ENCODE measurements at regions not wholly inside any gene's neighbourhood (a gene's known extent, or its start where the extent isn't known, plus 50 kb on each side); places are given as distances from the start of the nearest gene placed in this dataset.
"Not testable (repeated sequence)": the region's sequence is repeated elsewhere in the genome, so short reads cannot be mapped to it uniquely, and the experiment has no call there.

- H3K9me3 Mint-ChIP-seq, result no peaks in the 10 kb centered on the region
- no peak for TF ChIP-seq CTCF (IDR thresholded peaks at IDR 0.05; ENCODE audit: unreplicated experiment in 3 of 3)
- no peaks in the 10 kb centered on the region for H3K36me3 Mint-ChIP-seq (ENCODE audit: low read depth)
- peaks cover 13% of the 10 kb centered on the region for H3K27me3 Mint-ChIP-seq (ENCODE audit: low read depth)
- H3K4me1 Mint-ChIP-seq, result no peaks in the 10 kb centered on the region
- no peak overlapping the region for H3K4me3 Mint-ChIP-seq
- H3K27ac Mint-ChIP-seq, result no peak overlapping the region
Observed at GRCh38 chr18:22067682-22068081, 101.7 kb upstream of the GATA6 start.

GRCh38 chr18:22068784-22069183 is 100.6 kb upstream of the GATA6 start:
- H3K4me1 Mint-ChIP-seq; H3K36me3 Mint-ChIP-seq (ENCODE audit: low read depth); H3K4me3 Mint-ChIP-seq; H3K9me3 Mint-ChIP-seq; H3K27ac Mint-ChIP-seq: not testable (repeated sequence)
- H3K27me3 Mint-ChIP-seq (ENCODE audit: low read depth), result peaks cover 13% of the 10 kb centered on the region

GRCh38 chr18:22069916-22070315 is 99.5 kb upstream of the GATA6 start:
- Mint-ChIP-seq H3K36me3 (ENCODE audit: low read depth) (no peaks in the 10 kb centered on the region), H3K4me3 (no peak overlapping the region), H3K4me1 (no peaks in the 10 kb centered on the region), H3K27ac (no peak overlapping the region), H3K9me3 (no peaks in the 10 kb centered on the region), H3K27me3 (ENCODE audit: low read depth) (peaks cover 9% of the 10 kb centered on the region)
- no peak for TF ChIP-seq CTCF (IDR thresholded peaks at IDR 0.05; ENCODE audit: unreplicated experiment in 3 of 3)

GRCh38 chr18:22073411-22073810 is 96.0 kb upstream of the GATA6 start:
- no peaks in the 10 kb centered on the region for H3K4me1 Mint-ChIP-seq
- no peaks in the 10 kb centered on the region for H3K36me3 Mint-ChIP-seq (ENCODE audit: low read depth)
- no peak for TF ChIP-seq CTCF (IDR thresholded peaks at IDR 0.05; ENCODE audit: unreplicated experiment in 3 of 3)
- H3K27me3 Mint-ChIP-seq (ENCODE audit: low read depth), result peaks cover 4% of the 10 kb centered on the region
- H3K9me3 Mint-ChIP-seq, result no peaks in the 10 kb centered on the region
- H3K27ac Mint-ChIP-seq, result no peak overlapping the region
- H3K4me3 Mint-ChIP-seq, result no peak overlapping the region

GRCh38 chr18:22074282-22075070 is 94.9 kb upstream of the GATA6 start:
- Mint-ChIP-seq H3K9me3 (no peaks in the 10 kb centered on the region), H3K36me3 (ENCODE audit: low read depth) (no peaks in the 10 kb centered on the region), H3K4me3 (no peak overlapping the region), H3K4me1 (no peaks in the 10 kb centered on the region), H3K27ac (no peak overlapping the region), H3K27me3 (ENCODE audit: low read depth) (peaks cover 8% of the 10 kb centered on the region)
- TF ChIP-seq CTCF (IDR thresholded peaks at IDR 0.05; ENCODE audit: unreplicated experiment in 3 of 3), result no peak

- Mint-ChIP-seq H3K9me3 (peaks cover 3% of the 10 kb centered on the region), H3K27me3 (ENCODE audit: low read depth) (peaks cover 4% of the 10 kb centered on the region), H3K27ac (peak overlapping the region in 1 of 3 experiments; percentile 0), H3K36me3 (ENCODE audit: low read depth) (no peaks in the 10 kb centered on the region), H3K4me1 (no peaks in the 10 kb centered on the region), H3K4me3 (no peak overlapping the region)
- no peak for TF ChIP-seq CTCF (IDR thresholded peaks at IDR 0.05; ENCODE audit: unreplicated experiment in 3 of 3)
Observed at GRCh38 chr18:22080035-22080434, 89.4 kb upstream of the GATA6 start.
